ENCODE measurements at regions not wholly inside any gene's neighbourhood (a gene's known extent, or its start where the extent isn't known, plus 50 kb on each side); places are given as distances from the start of the nearest gene placed in this dataset.

- no peak for DNase-seq
- Histone ChIP-seq H3K9me2 (no peaks in the 10 kb centered on the region), H3K9me3 (no peaks in the 10 kb centered on the region), H3K79me2 (ENCODE audit: insufficient read depth) (no peaks in the 10 kb centered on the region), H2AFZ (ENCODE audit: low read depth) (no peak overlapping the region), H3F3A (replicated peaks; ENCODE audit: insufficient read depth) (no peaks in the 10 kb centered on the region), H3K27ac (ENCODE audit: low read depth in 2 of 2, low read length in 1 of 2) (no peak overlapping the region), H3K4me3 (ENCODE audit: low read depth in 2 of 2, low read length in 1 of 2) (no peak overlapping the region), H3K4me2 (no peak overlapping the region), H3K9ac (no peak overlapping the region), H4K20me1 (ENCODE audit: insufficient read depth) (no peaks in the 10 kb centered on the region), H3K27me3 (ENCODE audit: insufficient read depth) (no peaks in the 10 kb centered on the region), H3K36me3 (replicated peaks in 1 of 2; ENCODE audit: control insufficient read depth in 1 of 2, insufficient read depth in 2 of 2, low read length in 1 of 2) (no peaks in the 10 kb centered on the region), H3K4me1 (ENCODE audit: control insufficient read depth in 1 of 2, insufficient read depth in 2 of 2, low read depth in 1 of 2, low read length in 1 of 2) (no peaks in the 10 kb centered on the region)
- POLR2A ChIA-PET: no interaction called here
- TF ChIP-seq MEF2A (IDR thresholded peaks at IDR 0.05; ENCODE audit: borderline replicate concordance, low read depth): no peak
- TF ChIP-seq POLR2AphosphoS5 (IDR thresholded peaks at IDR 0.05; ENCODE audit: low read depth, low read length): no peak
- TF ChIP-seq CTCF (IDR thresholded peaks at IDR 0.05): no peak
- no peak for TF ChIP-seq USF2 (IDR thresholded peaks at IDR 0.05; ENCODE audit: borderline replicate concordance, low read depth, low read length)
- TF ChIP-seq ZBTB33 (IDR thresholded peaks at IDR 0.05; ENCODE audit: borderline replicate concordance, low read depth): no peak
- no peak for TF ChIP-seq RAD21 (IDR thresholded peaks at IDR 0.05; ENCODE audit: low read length)
- TF ChIP-seq EP300 (IDR thresholded peaks at IDR 0.05; ENCODE audit: borderline replicate concordance in 1 of 2, low read depth in 1 of 2, low read length in 1 of 2): no peak
- no peak for TF ChIP-seq RCOR1 (IDR thresholded peaks at IDR 0.05; ENCODE audit: low read length)
- no peak for TF ChIP-seq PBX3 (IDR thresholded peaks at IDR 0.05)
- no peak for TF ChIP-seq SIN3A (IDR thresholded peaks at IDR 0.05; ENCODE audit: borderline replicate concordance, low read depth, low read length)
- TF ChIP-seq MXI1 (IDR thresholded peaks at IDR 0.05; ENCODE audit: low read depth, low read length): no peak
- TF ChIP-seq FOXJ3 (CRISPR knock-in tag; IDR thresholded peaks at IDR 0.05): no peak
- no peak for TF ChIP-seq JUND (IDR thresholded peaks at IDR 0.05)
- TF ChIP-seq IRF3 (IDR thresholded peaks at IDR 0.05; ENCODE audit: low read depth, low read length): no peak
- no peak for TF ChIP-seq NFIC (IDR thresholded peaks at IDR 0.05; ENCODE audit: borderline replicate concordance)
- TF ChIP-seq TAF1 (IDR thresholded peaks at IDR 0.05; ENCODE audit: borderline replicate concordance, low read depth, low read length): no peak
- TF ChIP-seq USF1 (IDR thresholded peaks at IDR 0.05; ENCODE audit: borderline replicate concordance, low read depth): no peak
- TF ChIP-seq ELF1 (IDR thresholded peaks at IDR 0.05): no peak
- no peak for TF ChIP-seq TEAD4 (IDR thresholded peaks at IDR 0.05; ENCODE audit: borderline replicate concordance, insufficient read depth)
- CTCF ChIA-PET: no interaction called here
Observed at GRCh38 chr4:100630341-100630740, 112.5 kb upstream of the EMCN start.

Measured in SK-N-SH (cell line).